GM12878 (cell line): ENCODE measurements at regions not wholly inside any gene's neighbourhood (a gene's known extent, or its start where the extent isn't known, plus 50 kb on each side); places are given as distances from the start of the nearest gene placed in this dataset.

Source experiments
- CHD2 ChIP-seq: IDR thresholded peaks from 2 replicates; pipeline ENCODE4 v1.6.1; 2011; ENCODE audit warnings: low read depth, low read length, improper control_type of control experiment, borderline replicate concordance
- EP300 ChIP-seq, 2 experiments: fragments of 150-350 bp in 1 of 2; IDR thresholded peaks; 2 replicates each; pipeline ENCODE4 v1.6.1; 2011 to 2012; ENCODE audit warnings: low read depth in 2 of 2, low read length in 2 of 2, borderline replicate concordance in 1 of 2, improper control_type of control experiment in 1 of 2, inconsistent platforms in 1 of 2; ENCODE audit not compliant: control insufficient read depth in 1 of 2
- EZH2 ChIP-seq: IDR thresholded peaks from 2 replicates; pipeline ENCODE4 v1.6.1; 2012; ENCODE audit warnings: low read depth, mild to moderate bottlenecking, control low read depth, inconsistent platforms, low read length, borderline replicate concordance; ENCODE audit not compliant: control insufficient read depth
- JUNB ChIP-seq: IDR thresholded peaks from 2 replicates; pipeline ENCODE4 v1.6.1; 2016; ENCODE audit warnings: antibody characterized with exemption, mild to moderate bottlenecking
- NFXL1 ChIP-seq: fragments of 450-650 bp; IDR thresholded peaks from 2 replicates; pipeline ENCODE4 v1.6.1; 2017; ENCODE audit warnings: antibody characterized with exemption, mild to moderate bottlenecking, borderline replicate concordance
- NR2C2 ChIP-seq: IDR thresholded peaks from 2 replicates; pipeline ENCODE4 v1.6.1; 2011; ENCODE audit warnings: borderline replicate concordance, low read depth; ENCODE audit not compliant: control insufficient read depth, insufficient read length
- RAD21 ChIP-seq: IDR thresholded peaks from 2 replicates; pipeline ENCODE4 v1.6.1; 2011; ENCODE audit warnings: mild to moderate bottlenecking, low read depth, low read length, moderate library complexity; ENCODE audit not compliant: insufficient read depth
- RCOR1 ChIP-seq: conservative IDR thresholded peaks from 2 replicates; pipeline ENCODE4 v1.6.1; 2012; ENCODE audit warnings: low read depth, low read length, improper control_type of control experiment
- SMC3 ChIP-seq: IDR thresholded peaks from 2 replicates; pipeline ENCODE4 v1.6.1; 2011; ENCODE audit warnings: low read length, improper control_type of control experiment, borderline replicate concordance
- STAT1 ChIP-seq: fragments of 450-650 bp; conservative IDR thresholded peaks from 2 replicates; pipeline ENCODE4 v1.6.1; 2014; ENCODE audit warnings: antibody characterized with exemption, mild to moderate bottlenecking
- TF ChIP-seq, protein P1 (sequence below): fragments of 150-350 bp; IDR thresholded peaks from 2 replicates; pipeline ENCODE4 v1.6.1; 2016; ENCODE audit warnings: low read depth, low read length
- TF ChIP-seq, protein P2 (sequence below): IDR thresholded peaks from 2 replicates; pipeline ENCODE4 v1.6.1; 2012; ENCODE audit warnings: low read depth, low read length, improper control_type of control experiment
- TF ChIP-seq, protein P3 (sequence below): IDR thresholded peaks from 2 replicates; pipeline ENCODE4 v1.6.1; 2011; ENCODE audit warnings: borderline replicate concordance, low read depth, mild to moderate bottlenecking, moderate library complexity, mixed read lengths, low read length; ENCODE audit not compliant: insufficient read depth; ENCODE audit errors: extremely low read length
- TF ChIP-seq, protein P4 (sequence below): IDR thresholded peaks from 2 replicates; pipeline ENCODE4 v1.6.1; 2011; ENCODE audit warnings: low read depth, low read length, improper control_type of control experiment, borderline replicate concordance
- TF ChIP-seq, protein P5 (sequence below): fragments of 450-650 bp; formaldehyde crosslinking; IDR thresholded peaks from 2 replicates; pipeline ENCODE4 v1.5.0; 2022; ENCODE audit warnings: mild to moderate bottlenecking, missing genetic modification characterization

DNA sequence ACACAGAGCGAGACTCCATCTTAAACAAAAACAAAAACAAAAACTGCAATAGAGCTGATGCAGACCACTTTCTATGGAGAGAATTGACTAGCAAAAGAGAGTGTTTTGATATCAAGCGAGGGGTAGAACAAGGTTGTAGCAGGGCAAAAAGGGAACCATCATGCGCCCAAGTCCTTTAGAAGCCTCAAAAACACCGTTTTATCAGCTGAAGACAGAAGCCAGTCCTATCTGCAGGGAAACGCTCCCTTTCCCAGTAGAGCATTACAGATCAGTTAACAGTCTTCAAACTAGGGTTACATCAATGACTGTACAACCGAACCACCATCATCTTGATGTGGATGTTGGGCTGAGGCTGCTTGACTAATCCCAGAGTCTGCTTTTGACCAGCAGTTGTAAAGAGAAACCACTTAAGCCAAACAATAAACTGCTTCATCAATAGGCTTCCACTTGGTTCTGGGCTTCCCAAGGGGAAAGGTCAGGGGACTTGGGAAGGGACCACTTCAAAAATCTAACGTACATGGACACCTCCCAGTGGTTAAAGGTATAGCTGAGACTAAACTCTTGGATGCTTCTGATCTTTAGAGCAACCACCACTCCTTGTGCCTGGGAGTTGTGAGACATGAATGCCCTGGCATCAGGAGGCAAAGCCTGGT, 59.6 kb upstream of the SPDEF start (continued):
- no peak for TF ChIP-seq NFXL1
- TF ChIP-seq, protein P1, sequence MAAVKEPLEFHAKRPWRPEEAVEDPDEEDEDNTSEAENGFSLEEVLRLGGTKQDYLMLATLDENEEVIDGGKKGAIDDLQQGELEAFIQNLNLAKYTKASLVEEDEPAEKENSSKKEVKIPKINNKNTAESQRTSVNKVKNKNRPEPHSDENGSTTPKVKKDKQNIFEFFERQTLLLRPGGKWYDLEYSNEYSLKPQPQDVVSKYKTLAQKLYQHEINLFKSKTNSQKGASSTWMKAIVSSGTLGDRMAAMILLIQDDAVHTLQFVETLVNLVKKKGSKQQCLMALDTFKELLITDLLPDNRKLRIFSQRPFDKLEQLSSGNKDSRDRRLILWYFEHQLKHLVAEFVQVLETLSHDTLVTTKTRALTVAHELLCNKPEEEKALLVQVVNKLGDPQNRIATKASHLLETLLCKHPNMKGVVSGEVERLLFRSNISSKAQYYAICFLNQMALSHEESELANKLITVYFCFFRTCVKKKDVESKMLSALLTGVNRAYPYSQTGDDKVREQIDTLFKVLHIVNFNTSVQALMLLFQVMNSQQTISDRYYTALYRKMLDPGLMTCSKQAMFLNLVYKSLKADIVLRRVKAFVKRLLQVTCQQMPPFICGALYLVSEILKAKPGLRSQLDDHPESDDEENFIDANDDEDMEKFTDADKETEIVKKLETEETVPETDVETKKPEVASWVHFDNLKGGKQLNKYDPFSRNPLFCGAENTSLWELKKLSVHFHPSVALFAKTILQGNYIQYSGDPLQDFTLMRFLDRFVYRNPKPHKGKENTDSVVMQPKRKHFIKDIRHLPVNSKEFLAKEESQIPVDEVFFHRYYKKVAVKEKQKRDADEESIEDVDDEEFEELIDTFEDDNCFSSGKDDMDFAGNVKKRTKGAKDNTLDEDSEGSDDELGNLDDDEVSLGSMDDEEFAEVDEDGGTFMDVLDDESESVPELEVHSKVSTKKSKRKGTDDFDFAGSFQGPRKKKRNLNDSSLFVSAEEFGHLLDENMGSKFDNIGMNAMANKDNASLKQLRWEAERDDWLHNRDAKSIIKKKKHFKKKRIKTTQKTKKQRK = no peak
- TF ChIP-seq, protein P2, sequence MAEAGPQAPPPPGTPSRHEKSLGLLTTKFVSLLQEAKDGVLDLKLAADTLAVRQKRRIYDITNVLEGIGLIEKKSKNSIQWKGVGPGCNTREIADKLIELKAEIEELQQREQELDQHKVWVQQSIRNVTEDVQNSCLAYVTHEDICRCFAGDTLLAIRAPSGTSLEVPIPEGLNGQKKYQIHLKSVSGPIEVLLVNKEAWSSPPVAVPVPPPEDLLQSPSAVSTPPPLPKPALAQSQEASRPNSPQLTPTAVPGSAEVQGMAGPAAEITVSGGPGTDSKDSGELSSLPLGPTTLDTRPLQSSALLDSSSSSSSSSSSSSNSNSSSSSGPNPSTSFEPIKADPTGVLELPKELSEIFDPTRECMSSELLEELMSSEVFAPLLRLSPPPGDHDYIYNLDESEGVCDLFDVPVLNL = no peak
- TF ChIP-seq JUNB = no peak
- no peak for TF ChIP-seq EP300 (IDR thresholded peaks at IDR 0.05; ENCODE audit: borderline replicate concordance in 1 of 2, control insufficient read depth in 1 of 2, low read depth in 2 of 2, low read length in 2 of 2)
- TF ChIP-seq, protein P3, sequence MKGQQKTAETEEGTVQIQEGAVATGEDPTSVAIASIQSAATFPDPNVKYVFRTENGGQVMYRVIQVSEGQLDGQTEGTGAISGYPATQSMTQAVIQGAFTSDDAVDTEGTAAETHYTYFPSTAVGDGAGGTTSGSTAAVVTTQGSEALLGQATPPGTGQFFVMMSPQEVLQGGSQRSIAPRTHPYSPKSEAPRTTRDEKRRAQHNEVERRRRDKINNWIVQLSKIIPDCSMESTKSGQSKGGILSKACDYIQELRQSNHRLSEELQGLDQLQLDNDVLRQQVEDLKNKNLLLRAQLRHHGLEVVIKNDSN = no peak
- TF ChIP-seq NR2C2 = no peak
- TF ChIP-seq RAD21 = no peak
- no peak for TF ChIP-seq SMC3
- TF ChIP-seq CHD2 = no peak
- TF ChIP-seq, protein P4, sequence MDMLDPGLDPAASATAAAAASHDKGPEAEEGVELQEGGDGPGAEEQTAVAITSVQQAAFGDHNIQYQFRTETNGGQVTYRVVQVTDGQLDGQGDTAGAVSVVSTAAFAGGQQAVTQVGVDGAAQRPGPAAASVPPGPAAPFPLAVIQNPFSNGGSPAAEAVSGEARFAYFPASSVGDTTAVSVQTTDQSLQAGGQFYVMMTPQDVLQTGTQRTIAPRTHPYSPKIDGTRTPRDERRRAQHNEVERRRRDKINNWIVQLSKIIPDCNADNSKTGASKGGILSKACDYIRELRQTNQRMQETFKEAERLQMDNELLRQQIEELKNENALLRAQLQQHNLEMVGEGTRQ = no peak
- TF ChIP-seq RCOR1 = no peak
- TF ChIP-seq, protein P5, sequence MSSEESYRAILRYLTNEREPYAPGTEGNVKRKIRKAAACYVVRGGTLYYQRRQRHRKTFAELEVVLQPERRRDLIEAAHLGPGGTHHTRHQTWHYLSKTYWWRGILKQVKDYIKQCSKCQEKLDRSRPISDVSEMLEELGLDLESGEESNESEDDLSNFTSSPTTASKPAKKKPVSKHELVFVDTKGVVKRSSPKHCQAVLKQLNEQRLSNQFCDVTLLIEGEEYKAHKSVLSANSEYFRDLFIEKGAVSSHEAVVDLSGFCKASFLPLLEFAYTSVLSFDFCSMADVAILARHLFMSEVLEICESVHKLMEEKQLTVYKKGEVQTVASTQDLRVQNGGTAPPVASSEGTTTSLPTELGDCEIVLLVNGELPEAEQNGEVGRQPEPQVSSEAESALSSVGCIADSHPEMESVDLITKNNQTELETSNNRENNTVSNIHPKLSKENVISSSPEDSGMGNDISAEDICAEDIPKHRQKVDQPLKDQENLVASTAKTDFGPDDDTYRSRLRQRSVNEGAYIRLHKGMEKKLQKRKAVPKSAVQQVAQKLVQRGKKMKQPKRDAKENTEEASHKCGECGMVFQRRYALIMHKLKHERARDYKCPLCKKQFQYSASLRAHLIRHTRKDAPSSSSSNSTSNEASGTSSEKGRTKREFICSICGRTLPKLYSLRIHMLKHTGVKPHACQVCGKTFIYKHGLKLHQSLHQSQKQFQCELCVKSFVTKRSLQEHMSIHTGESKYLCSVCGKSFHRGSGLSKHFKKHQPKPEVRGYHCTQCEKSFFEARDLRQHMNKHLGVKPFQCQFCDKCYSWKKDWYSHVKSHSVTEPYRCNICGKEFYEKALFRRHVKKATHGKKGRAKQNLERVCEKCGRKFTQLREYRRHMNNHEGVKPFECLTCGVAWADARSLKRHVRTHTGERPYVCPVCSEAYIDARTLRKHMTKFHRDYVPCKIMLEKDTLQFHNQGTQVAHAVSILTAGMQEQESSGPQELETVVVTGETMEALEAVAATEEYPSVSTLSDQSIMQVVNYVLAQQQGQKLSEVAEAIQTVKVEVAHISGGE (CRISPR knock-in tag) = no peak
- no peak for TF ChIP-seq EZH2
- no peak for TF ChIP-seq STAT1
